ENCODE measurements at regions not wholly inside any gene's neighbourhood (a gene's known extent, or its start where the extent isn't known, plus 50 kb on each side); places are given as distances from the start of the nearest gene placed in this dataset.
"Not testable (repeated sequence)": the region's sequence is repeated elsewhere in the genome, so short reads cannot be mapped to it uniquely, and the experiment has no call there.

DNA sequence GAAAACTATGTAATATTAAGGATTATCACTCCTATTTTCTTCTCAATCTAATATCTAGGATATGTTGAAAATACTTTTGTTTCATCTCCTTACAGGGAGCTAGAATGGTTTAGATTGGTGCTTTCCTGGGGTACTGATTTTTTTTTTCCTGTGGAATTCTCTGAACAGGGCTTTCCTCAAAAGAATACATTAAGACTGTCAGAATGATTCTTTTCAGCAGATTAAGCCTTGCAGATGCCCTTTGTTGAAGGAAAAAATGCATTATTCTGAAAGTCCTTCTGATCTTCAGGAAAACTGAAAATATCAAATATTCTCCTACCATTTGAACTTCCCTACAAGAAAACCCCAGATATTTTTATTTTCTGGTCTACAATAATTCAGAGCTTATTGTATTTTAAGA lies 178.9 kb downstream of the SOX4 start:
- DNase-seq (ENCODE audit: low read depth in 2 of 2): no peak

DNA sequence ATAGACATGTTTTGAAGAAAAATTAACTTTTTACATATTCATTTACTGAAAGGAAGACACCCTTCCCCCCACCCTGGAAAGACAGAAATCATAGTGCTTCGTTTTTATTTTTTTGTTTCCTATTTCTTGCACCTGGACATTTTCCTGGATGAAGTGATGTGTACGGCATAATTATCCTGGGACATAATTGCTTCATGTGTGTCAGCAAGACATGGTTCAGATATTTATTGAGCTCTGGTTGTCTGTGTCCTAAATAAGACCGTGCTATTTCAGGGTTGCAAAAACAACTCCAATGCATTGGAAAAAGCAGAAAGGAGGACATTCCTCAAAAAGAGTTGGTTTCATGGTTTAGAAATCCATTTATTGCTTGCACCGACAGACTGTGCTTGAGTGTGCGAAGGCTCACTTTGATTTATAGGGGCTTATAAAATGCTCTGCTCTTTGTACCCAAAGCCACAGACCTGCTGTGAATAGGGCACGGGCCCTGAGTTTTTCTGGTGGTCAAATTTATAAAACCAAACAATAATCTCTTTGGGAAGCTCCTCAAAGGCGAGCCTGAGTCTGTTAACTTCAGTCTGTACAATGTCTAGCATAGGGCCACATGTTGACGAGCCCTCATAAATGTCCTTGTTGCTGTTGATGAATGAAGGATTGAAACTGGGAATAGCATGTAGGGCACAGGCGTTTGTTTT lies 179.5 kb downstream of the SOX4 start:
- no peak for DNase-seq (ENCODE audit: low read depth in 2 of 2)

DNA sequence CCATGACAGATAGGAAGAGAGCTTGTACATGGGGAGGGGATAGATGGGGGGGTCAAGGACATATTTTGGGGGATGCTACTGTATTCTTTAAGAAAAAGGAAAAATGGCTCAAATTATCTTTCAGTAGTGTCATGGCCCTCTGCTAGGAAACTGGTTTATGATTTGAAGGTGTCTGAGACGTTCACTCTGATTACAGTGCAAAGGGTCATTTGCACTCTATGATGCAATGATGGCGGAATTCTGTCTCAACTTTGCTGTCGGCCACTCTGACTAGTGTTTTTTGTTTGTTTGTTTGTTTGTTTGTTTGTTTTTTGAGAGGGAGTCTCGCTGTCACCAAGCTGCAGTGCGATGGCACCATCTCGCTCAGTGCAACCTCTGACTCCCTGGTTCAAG lies 180.0 kb downstream of the SOX4 start:
- DNase-seq (ENCODE audit: low read depth in 2 of 2): no peak

DNA sequence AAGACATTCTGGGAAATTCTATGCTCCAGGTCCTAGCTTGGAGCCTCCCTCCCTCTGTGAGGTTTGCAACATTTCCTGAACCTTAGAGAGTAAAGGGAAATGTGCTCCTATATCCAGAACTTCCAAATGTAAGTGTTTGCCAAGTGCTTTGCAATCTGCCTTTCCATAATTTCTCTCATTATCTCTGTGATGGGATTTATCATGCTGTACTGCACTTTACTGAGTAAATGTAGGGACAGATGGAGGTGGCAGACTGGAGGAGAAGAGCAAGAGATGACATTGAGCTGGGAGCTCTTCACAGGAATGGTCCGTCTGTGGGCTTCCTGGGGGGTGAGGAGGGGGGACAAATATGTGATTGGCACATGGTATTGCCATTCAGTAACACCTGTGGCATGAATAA lies 184.3 kb downstream of the SOX4 start:
- no peak for DNase-seq (ENCODE audit: low read depth in 2 of 2)

DNA sequence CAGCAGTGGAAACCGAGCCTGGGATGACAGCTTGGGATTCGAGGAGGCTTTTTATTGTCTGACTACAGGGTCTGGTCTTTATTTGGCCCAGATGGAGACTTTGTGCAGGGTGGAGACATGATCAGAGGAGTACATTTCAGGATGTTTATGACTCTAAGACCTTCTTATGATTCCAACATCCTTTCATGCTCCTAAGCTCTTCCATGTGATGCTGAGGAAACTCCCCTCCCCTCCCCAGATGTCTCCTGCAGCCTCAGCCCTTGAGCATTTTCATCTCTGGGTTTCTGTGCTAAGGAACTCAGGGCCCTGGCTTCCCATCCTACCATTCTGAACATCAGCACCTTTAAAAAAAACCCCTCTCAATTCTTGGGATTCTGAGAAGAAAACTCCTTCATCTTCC lies 186.6 kb downstream of the SOX4 start:
- DNase-seq (ENCODE audit: low read depth in 2 of 2): no peak

DNA sequence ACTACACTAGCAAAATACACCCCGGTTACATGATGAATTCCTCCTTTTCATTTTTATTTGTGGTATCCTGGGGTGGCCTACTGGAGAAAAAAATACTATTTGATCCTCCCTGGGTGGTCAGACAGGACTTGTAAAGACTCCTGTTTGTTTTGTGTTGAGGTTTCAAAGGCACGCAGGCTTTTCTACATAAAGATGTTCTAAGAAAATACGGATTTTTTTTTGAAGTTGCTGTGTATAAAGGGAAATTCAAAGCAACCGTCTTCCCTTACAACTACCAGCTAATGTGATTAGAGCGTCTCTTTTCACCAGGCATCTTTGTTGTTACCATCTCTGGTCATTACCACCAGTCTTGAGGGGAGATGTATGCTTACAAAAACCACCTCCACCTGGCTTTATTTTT lies 187.1 kb downstream of the SOX4 start:
- no peak for DNase-seq (ENCODE audit: low read depth in 2 of 2)

DNA sequence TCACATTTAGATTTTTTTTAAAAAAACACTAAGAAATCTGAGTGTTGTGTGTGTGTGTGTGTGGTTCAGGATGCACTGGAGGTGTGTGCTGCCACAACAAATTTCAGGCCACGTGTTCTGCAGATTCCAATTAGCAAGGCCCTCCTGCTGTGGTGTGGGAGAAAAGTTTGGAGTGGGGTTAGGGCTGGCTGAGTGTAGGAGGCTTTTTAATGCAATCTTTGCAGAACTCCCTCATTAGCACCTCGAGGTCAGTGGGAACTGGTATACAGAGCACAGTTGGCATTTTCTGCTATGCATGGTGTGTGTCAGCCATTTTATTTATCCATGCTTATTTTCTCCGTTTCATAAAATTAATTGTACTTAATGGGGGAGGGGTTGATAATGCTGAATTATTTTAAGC lies 187.6 kb downstream of the SOX4 start:
- no peak for DNase-seq (ENCODE audit: low read depth in 2 of 2)

DNA sequence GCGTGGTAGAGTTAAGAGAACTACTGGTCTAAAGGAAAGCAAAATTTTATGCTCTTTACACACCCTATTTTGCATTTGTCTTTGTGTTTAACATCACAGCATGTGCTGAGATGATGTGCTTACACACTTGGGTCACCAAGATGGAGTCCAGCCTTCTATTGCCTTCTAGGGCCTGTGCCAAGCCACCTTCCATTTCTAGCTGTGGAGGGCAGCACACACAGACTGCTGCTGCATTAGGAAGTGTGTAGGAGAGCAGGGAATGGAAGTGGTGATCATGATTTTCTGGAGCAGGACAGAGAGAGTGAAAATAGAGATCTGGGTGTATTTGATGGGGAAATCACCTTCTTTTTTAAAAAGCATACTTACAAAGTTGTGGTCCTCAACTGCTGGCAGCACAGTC lies 191.6 kb downstream of the SOX4 start:
- no peak for DNase-seq (ENCODE audit: low read depth in 2 of 2)

DNA sequence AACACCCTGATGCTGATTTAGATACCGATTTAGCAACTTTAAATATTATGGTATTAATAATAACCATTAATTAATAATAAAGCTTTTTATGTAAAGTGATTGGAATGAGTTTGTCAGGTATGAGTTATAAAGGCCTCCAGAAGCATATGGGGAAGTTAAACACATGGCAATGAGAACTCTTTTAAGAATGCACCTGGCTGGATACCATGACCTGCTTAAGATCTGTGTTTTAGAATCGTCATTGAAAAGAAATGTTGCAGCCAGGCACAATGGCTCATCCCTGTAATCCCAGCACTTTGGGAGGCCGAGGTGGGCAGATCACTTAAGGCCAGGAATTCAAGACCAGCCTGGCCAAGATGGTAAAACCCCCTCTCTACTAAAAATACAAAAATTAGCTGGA lies 197.5 kb downstream of the SOX4 start:
- DNase-seq (ENCODE audit: low read depth in 2 of 2): no peak

DNA sequence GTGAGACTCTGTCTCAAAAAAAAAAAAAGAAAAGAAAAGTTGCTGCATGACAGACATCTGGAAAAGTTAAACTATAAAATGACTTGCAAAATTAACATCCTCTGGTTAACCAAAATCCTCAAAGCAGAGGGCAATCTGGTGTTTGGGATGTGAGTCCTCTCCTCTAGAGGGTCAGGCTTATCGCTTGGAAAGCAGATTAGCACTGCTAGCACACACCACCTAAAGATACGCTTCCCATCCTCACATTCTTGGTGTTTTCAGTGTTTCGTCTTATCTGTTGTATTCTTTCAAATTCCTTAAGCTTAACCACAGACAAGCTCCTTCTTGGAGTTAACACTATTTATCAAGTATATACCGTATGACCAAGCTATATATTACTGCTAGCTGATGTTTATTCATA lies 198.0 kb downstream of the SOX4 start:
- DNase-seq (ENCODE audit: low read depth in 2 of 2): no peak

DNA sequence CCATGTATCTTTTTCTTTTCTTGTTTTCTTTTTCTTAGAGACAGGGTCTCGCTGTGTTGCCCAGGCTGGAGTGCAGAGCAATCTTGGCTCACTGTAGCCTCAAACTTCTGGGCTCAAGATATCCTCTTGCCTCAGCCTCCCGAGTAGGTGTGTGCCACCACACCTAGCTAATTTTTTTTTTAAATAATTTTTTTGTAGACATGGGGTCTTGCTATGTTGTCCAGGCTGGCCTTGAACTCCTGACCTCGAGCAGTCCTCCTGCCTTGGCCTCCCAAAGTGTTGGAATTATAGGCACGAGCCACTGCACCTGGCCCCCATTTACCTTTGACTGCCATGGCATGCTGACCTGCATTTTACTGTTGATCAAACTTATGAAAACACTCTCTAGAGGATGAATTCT lies 198.6 kb downstream of the SOX4 start:
- no peak for DNase-seq (ENCODE audit: low read depth in 2 of 2)

DNA sequence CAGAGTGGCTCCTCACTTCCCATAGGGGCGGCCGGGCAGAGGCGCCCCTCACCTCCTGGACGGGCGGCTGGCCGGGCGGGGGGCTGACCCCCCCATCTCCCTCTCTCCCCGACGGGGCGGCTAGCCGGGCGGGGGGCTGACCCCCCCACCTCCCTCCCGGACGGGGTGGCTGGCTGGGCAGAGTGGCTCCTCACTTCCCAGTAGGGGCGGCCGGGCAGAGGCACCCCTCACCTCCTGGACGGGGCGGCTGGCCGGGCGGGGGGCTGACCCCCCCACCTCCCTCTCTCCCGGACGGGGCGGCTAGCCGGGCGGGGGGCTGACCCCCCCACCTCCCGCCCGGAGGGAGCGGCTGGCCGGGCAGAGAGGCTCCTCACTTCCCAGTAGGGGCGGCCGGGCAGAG lies 203.4 kb downstream of the SOX4 start:
- DNase-seq (ENCODE audit: low read depth in 2 of 2): not testable (repeated sequence)

DNA sequence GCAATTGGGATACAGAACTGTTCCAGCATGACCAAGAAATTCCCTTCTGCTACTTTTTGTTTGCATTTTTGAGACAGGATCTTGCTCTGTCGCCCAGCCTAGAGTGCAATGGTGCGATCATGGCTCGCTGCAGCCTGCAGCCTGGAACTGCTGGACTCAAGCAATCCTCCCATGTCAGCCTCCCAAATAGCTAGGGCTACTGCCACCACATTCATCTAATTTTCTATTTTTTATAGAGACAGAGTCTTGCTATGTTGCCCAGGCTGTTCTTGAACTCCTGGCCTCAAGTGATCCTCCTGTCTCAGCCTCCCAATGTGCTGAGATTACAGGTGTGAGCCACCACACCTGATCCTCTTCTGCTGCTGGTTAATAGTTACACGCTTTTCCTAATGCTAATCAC lies 204.9 kb downstream of the SOX4 start:
- DNase-seq (ENCODE audit: low read depth in 2 of 2): no peak

DNA sequence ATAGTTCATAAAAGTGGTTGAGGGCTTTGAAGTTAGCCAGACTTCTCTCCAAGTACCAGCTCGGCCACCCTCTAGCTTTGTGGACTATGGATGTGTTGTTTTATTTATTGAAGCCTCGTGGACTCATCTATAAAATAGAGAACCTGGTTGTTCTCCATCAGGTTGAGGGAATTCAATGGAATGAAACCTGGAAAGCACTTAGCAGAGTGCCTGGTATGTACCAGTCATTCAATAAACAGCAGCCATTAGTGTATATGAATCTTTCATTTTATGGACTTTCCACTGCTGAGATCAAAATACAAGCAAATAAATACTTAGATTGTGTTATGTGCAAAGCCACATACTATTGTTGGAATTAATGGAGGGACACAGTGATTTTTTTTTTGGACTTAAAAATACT lies 206.8 kb downstream of the SOX4 start:
- no peak for DNase-seq (ENCODE audit: low read depth in 2 of 2)

DNA sequence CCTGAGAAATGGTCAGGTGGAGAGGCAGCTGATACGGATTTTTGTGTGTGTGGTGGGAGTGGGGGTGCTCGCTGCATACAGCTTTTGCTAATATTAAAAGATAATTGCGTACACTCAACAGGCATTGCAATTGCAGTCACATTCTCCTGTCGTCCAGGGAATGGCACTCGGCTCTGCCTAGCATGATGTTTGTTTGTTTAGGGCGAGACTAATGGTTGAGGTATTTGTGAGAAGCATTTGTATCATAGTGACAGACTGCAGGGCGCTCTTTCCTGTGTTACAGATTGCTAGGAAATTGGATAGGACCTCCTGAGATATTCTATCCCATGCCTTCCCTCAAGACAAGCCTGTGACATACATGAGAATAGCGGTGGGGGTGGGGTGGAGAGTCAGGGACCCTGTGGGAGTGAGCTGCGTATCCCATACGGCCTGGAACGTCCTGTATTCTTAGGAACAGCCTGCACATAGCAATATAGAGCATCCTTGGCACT lies 207.4 kb downstream of the SOX4 start:
- no peak for DNase-seq (ENCODE audit: low read depth in 2 of 2)

DNA sequence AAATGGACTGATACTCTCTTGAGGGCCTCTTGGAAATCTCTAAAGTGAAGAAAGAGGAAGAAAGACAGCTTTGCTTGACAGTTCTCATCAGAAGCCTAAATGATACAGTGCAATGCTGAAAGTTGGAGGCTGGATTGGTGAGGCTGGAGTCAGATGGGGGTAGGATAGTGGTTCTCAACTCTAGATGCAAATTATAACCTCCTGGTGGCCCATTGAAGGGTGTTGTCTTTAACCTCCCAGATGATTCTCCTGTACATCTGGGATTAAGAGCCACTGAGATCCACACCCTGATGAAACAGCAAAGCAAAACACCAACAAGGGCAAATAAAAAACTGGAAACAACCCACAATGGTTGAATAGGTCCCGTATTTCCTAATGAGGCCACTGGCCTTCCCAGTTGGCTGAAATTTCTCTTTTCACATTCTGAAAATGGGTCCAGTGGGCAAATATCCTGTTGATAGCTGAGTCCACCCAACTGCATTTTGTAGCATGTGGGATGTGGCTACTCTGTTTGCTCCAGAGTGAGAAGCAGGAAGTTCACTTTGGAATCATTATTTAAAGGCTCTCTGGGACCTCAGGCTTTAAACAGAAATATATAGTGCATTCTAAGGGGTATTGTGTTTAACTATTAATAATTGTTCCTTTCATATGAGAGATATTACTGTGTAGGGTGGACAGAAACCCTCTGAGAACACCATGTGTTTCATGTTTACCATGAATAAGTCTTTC lies 208.1 kb downstream of the SOX4 start:
- no peak for DNase-seq (ENCODE audit: low read depth in 2 of 2)

DNA sequence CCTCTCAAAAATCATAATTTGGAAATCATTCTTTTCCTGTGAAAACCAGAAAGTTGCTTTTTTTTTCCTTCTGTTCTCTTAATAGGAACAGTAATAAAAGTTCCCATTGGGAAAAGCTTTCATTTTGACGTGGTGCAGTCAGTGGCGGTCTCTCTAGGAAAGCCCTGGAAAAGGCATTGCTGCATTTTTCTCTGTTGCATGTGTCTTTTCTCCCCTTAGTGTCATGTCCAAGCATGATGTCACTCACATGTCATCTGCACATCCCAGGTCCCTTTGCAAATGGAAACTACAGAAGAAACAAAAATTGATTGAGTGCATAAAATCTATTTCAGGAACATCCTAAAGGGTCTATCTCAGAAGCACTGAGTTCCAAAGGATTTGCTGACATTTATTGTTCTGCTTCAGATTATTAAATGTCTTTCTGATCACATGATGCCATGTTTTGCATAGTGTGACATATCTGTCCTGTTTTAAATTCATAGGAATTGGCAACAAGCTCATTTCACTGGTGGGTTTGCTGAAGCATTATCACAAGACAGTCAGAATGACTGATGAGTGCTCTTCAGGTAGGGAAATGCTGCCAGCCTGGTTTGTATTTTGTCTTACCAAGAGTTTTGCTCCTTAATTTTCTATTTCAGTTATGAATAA lies 208.7 kb downstream of the SOX4 start:
- no peak for DNase-seq (ENCODE audit: low read depth in 2 of 2)

DNA sequence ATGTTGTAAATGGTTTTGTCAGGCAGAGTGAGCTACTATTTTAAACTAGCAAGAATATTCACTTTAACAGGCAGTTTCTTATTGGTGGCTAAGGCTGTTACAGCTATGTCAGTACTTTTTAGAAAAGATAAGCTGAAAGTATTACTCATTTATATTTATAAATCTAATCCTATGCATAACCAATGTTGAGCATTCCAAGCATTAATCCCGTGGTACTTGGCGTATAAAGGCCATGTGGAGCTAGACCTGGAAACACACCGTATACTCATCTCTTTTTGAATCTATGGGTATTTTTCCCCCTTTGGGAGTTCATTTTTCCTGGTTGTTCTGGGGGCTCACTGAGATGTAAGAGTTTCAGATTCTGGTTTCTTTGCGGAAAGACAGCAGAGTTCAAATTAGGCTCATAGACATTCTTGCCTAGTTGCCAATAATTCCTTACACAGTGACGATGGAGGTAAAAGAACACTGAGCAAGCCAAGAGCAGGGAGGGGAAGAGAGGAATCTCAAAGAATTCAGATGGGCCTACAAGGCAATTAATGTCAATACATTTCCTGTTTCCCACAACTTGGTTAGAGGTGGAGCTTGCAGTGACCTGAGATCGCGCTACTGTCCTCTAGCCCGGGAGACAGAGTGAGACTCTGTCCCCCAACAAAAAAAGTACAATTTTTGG lies 211.5 kb downstream of the SOX4 start:
- no peak for DNase-seq (ENCODE audit: low read depth in 2 of 2)

DNA sequence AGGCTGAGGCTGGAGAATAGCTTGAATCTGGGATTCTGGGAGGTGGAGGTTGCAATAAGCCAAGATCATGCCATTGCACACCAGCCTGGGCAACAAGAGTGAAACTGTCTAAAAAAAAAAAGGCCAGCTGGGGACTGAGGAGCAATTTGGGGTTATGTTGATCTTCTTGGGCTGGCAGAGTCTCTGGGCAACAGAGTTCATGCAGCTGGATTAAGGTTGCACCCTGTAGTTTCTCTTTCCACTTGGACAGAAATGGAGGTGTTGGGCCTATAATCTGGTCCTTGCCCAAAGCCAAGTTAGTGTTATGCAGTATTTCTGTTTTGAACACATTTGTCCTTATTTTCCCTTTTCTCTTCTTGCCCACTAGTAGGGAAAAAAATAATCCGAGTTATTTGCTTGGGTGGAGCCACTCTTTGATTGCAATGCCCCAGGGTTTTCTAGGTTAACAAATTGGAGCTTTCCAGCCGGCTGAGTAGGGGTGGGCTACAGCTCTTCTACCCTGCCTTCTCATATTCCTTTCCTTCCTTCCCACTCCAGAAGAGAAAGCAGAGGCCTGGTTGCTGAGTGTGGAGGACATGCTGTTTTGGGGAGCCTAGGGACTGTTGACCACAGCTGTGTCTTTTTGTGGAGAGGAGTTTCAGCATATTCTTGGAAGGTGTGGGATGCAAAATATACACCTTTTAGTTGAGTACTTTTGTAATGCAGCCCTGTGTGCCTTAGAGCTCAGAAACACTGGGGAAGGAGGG lies 213.9 kb downstream of the SOX4 start:
- DNase-seq (ENCODE audit: low read depth in 2 of 2): no peak

DNA sequence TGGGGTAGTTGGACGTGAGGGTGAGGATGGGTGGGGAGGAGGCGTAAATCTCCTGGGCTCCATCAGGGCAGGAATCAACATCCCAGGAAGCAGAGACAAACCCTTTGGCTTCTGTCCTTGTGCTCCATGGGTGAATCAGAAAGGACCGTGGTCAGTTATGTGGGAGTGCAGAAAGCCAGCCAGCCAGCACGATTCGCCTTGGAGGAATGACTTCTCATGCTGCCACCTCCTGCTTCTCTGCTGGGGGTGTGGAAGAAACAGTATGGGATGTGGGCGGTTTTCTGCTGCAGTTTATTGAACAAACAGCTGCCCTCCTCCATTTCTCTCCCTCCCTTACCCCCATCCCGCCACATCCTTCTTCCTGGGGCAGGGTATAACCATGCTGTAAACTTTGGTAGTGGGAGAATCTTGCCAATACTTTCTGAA lies 214.5 kb downstream of the SOX4 start:
- DNase-seq (ENCODE audit: low read depth in 2 of 2): no peak

DNA sequence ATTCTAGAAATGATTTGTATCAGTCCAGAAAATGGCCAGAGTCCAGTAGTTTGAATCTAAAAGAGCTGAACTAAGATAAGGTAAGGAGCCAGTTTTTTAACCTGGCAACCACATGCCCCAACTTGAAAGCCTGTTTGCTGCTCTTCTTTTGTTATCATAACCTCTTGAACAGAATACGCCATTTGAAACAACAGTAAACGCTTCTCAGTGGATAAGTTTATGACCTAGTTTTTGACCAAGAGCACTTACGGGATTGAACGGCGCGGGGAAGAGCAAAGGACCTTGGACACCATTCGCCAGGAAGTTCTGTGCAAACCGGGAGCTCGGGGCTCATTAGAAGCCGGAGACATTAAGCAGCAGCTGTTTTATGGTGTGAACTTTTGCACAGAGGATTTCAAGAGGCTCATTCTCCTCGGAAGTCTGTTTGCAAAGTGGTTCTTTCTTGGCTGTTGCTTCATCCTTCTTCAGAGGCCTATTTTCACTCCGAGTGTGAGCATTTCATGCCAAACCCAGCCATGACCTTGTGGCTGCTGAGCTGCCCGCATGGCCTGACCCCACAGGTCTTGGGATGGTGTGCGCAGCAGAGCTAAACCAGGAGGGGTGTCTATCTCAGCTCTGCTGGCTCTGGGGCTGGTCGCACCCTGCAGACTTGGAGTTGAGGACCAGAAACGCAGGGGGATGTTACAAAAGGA lies 215.1 kb downstream of the SOX4 start:
- no peak for DNase-seq (ENCODE audit: low read depth in 2 of 2)
